GM18508 (cell line): ENCODE measurements at regions not wholly inside any gene's neighbourhood (a gene's known extent, or its start where the extent isn't known, plus 50 kb on each side); places are given as distances from the start of the nearest gene placed in this dataset.

Experiments used
- ATAC-seq: cut with Tn5 transposase; IDR thresholded peaks from one replicate; pipeline ENCODE4 v1.9.1; 2021; ENCODE audit warnings: moderate number of reproducible peaks; ENCODE audit not compliant: insufficient read depth, unreplicated experiment

- no peak for ATAC-seq
These were observed 76.5 kb upstream of the HAAO start for GRCh38 chr2:42868874-42869273.

GRCh38 chr2:42868096-42868495 lies 75.7 kb upstream of the HAAO start:
- no peak for ATAC-seq

GRCh38 chr2:42867093-42868065 lies 75.0 kb upstream of the HAAO start:
- no peak for ATAC-seq

- no peak for ATAC-seq
These were observed 73.8 kb upstream of the HAAO start for GRCh38 chr2:42865884-42866881.

- no peak for ATAC-seq
These were observed 72.4 kb upstream of the HAAO start for GRCh38 chr2:42864641-42865280.

GRCh38 chr2:42864222-42864621 lies 71.8 kb upstream of the HAAO start:
- no peak for ATAC-seq

GRCh38 chr2:42863751-42864150 lies 71.4 kb upstream of the HAAO start:
- ATAC-seq: no peak

GRCh38 chr2:42863320-42863719 lies 70.9 kb upstream of the HAAO start:
- no peak for ATAC-seq

- ATAC-seq: no peak
These were observed 70.3 kb upstream of the HAAO start for GRCh38 chr2:42862669-42863185.

GRCh38 chr2:42861321-42861720 lies 68.9 kb upstream of the HAAO start:
- ATAC-seq: no peak

- ATAC-seq: no peak
These were observed 68.1 kb upstream of the HAAO start for GRCh38 chr2:42860319-42861094.

- ATAC-seq: no peak
These were observed 67.4 kb upstream of the HAAO start for GRCh38 chr2:42859791-42860190.

GRCh38 chr2:42859006-42859552 lies 66.7 kb upstream of the HAAO start:
- ATAC-seq: no peak

- no peak for ATAC-seq
These were observed 66.0 kb upstream of the HAAO start for GRCh38 chr2:42858140-42859005.

GRCh38 chr2:42856891-42857632 lies 64.7 kb upstream of the HAAO start:
- no peak for ATAC-seq

- no peak for ATAC-seq
These were observed 63.9 kb upstream of the HAAO start for GRCh38 chr2:42856106-42856860.
